Endothelial cell of umbilical vein (primary cell): ENCODE measurements at regions not wholly inside any gene's neighbourhood (a gene's known extent, or its start where the extent isn't known, plus 50 kb on each side); places are given as distances from the start of the nearest gene placed in this dataset.

Experiments used
- BruUV-seq: library from RNA; stranded (reverse); fragments of 400-500 nt; replicated peaks from 2 replicates; lab custom pipeline; 2021; lab: Mats Ljungman, UMichigan
- CTCF ChIA-PET: fragments of 300-600, 350-600 bp; sonication (Branson Sonifier 250); formaldehyde crosslinking; loops from one replicate; lab custom pipeline; 2021; ENCODE audit warnings: antibody characterized with exemption, inconsistent platforms; lab: Charles Lee
- POLR2A ChIA-PET: fragments of 300-600, 350-600 bp; sonication (Branson Sonifier 250); formaldehyde crosslinking; loops from one replicate; lab custom pipeline; 2021; ENCODE audit warnings: antibody characterized with exemption, inconsistent platforms; lab: Charles Lee
- DNase-seq: peaks from one replicate; pipeline ENCODE4 v3.0.0-alpha.2; 2011; ENCODE audit warnings: low read depth, low spot score
- FAIRE-seq: peaks from 2 replicates; lab custom pipeline; 2011; peaks lifted over from hg19 to GRCh38; lab: Jason Lieb, UNC
- H2AFZ ChIP-seq: 2 replicates; pipeline ENCODE4 v1.6.0; 2012; ENCODE audit warnings: low read depth, low read length, control low read depth, inconsistent platforms
- H3K27ac ChIP-seq: 2 replicates; pipeline ENCODE4 v1.5.1; 2011; ENCODE audit warnings: low read depth, mild to moderate bottlenecking, control low read depth, low read length, moderate library complexity; ENCODE audit not compliant: insufficient read depth
- H3K27me3 ChIP-seq, 2 experiments: 2 replicates each; pipeline versions ENCODE4 v1.6.0 to v1.6.1; 2011; ENCODE audit warnings: low read length in 2 of 2, mixed read lengths in 1 of 2; ENCODE audit not compliant: control insufficient read depth in 2 of 2, insufficient read depth in 2 of 2
- H3K36me3 ChIP-seq, 2 experiments: 2 replicates in 1 of 2; 3 replicates in 1 of 2; pipeline ENCODE4 v1.5.1; 2011; ENCODE audit warnings: low read length in 2 of 2, mild to moderate bottlenecking in 1 of 2, moderate library complexity in 1 of 2; ENCODE audit not compliant: control insufficient read depth in 2 of 2, insufficient read depth in 2 of 2; ENCODE audit errors: extremely low read depth in 1 of 2
- H3K4me1 ChIP-seq: 3 replicates; pipeline ENCODE4 v1.5.1; 2011; ENCODE audit warnings: mild to moderate bottlenecking, low read length; ENCODE audit not compliant: control insufficient read depth, insufficient read depth; ENCODE audit errors: extremely low read depth
- H3K4me2 ChIP-seq: 2 replicates; pipeline ENCODE4 v1.6.1; 2011; ENCODE audit warnings: low read length, control low read depth, mixed read lengths; ENCODE audit not compliant: insufficient read depth
- H3K4me3 ChIP-seq, 3 experiments: fragments of 200-600 bp in 1 of 3; sonication (generic), shearing (Covaris generic) in 1 of 3; replicated peaks in 1 of 3; 2 replicates each; pipeline ENCODE4 v1.5.1; 2011 to 2016; ENCODE audit warnings: control low read depth in 3 of 3, low read length in 3 of 3, mild to moderate bottlenecking in 2 of 3, inconsistent platforms in 1 of 3, low read depth in 1 of 3, moderate library complexity in 1 of 3; ENCODE audit not compliant: insufficient read depth in 1 of 3
- H3K79me2 ChIP-seq: 2 replicates; pipeline ENCODE4 v1.6.0; 2012; ENCODE audit warnings: low read length, inconsistent platforms; ENCODE audit not compliant: control insufficient read depth, insufficient read depth
- H3K9ac ChIP-seq: replicated peaks from 2 replicates; pipeline ENCODE3; 2011; ENCODE audit warnings: low read length, control low read depth; ENCODE audit not compliant: insufficient read depth; ENCODE audit errors: extremely low read depth
- H3K9me1 ChIP-seq: replicated peaks from 3 replicates; pipeline ENCODE4 v1.6.0; 2011; ENCODE audit warnings: mild to moderate bottlenecking, low read length; ENCODE audit not compliant: control insufficient read depth, insufficient read depth; ENCODE audit errors: extremely low read depth
- H3K9me3 ChIP-seq: replicated peaks from 2 replicates; pipeline ENCODE4 v1.5.1; 2012; ENCODE audit warnings: low read length, inconsistent platforms; ENCODE audit not compliant: control insufficient read depth, insufficient read depth
- H4K20me1 ChIP-seq: replicated peaks from 2 replicates; pipeline ENCODE3; 2011; ENCODE audit warnings: mild to moderate bottlenecking, low read length; ENCODE audit not compliant: control insufficient read depth, insufficient read depth; ENCODE audit errors: extremely low read depth
- CTCF ChIP-seq, 2 donors: IDR thresholded peaks; 1 replicate in 1 of 2; 2 replicates in 1 of 2; pipeline ENCODE4 v1.5.1; 2011; ENCODE audit warnings: low read length in 2 of 2, mild to moderate bottlenecking in 2 of 2, moderate library complexity in 2 of 2, control low read depth in 1 of 2, inconsistent platforms in 1 of 2, low read depth in 1 of 2; ENCODE audit not compliant: insufficient read depth in 1 of 2; ENCODE audit errors: extremely low read depth in 1 of 2
- EZH2 ChIP-seq: IDR thresholded peaks from 2 replicates; pipeline ENCODE4 v1.6.1; 2012; ENCODE audit warnings: borderline replicate concordance, low read depth, mild to moderate bottlenecking, moderate library complexity, low read length, inconsistent platforms; ENCODE audit not compliant: severe bottlenecking
- FOS ChIP-seq: IDR thresholded peaks from 2 replicates; pipeline ENCODE4 v1.6.1; 2011; ENCODE audit warnings: mild to moderate bottlenecking, low read length, moderate library complexity, borderline replicate concordance; ENCODE audit not compliant: insufficient read depth
- GATA2 ChIP-seq: IDR thresholded peaks from 2 replicates; pipeline ENCODE4 v1.7.0; 2011; ENCODE audit warnings: low read depth, mild to moderate bottlenecking, moderate library complexity, mixed read lengths, low read length; ENCODE audit not compliant: insufficient read length, insufficient read depth
- JUN ChIP-seq: IDR thresholded peaks from 2 replicates; pipeline ENCODE4 v1.6.1; 2011; ENCODE audit warnings: borderline replicate concordance, low read depth; ENCODE audit not compliant: insufficient read length, insufficient read depth
- MAX ChIP-seq: IDR thresholded peaks from 2 replicates; pipeline ENCODE4 v1.6.1; 2011; ENCODE audit not compliant: insufficient read depth, insufficient read length
- MYC ChIP-seq: IDR thresholded peaks from one replicate; pipeline ENCODE4 v1.6.1; 2011; ENCODE audit warnings: mild to moderate bottlenecking, low read depth, low read length
- POLR2A ChIP-seq: IDR thresholded peaks from 2 replicates; pipeline ENCODE4 v1.6.1; 2012; ENCODE audit warnings: low read depth, mild to moderate bottlenecking, control low read depth, low read length
- POLR2AphosphoS5 ChIP-seq: IDR thresholded peaks from 2 replicates; pipeline ENCODE4 v1.6.1; 2012; ENCODE audit warnings: low read depth, mild to moderate bottlenecking, control low read depth, low read length, moderate library complexity; ENCODE audit not compliant: insufficient read depth
- dilution Hi-C: fragments of 300-500 bp; cut with MboI; formaldehyde crosslinking; loops from one replicate; pipeline ENCODE4 v1.15.0; 2019; ENCODE audit warnings: low sequenced_read_pairs; ENCODE audit not compliant: extremely low pct_ligation_motif_present
- intact Hi-C: fragments of 100-400 bp; cut with micrococcal nuclease; formaldehyde crosslinking; loops from one replicate; pipeline ENCODE4 v1.10.0; 2022

- TF ChIP-seq EZH2: no peak
- no peak for TF ChIP-seq POLR2A
- no peak for TF ChIP-seq JUN
- no peak for TF ChIP-seq CTCF (IDR thresholded peaks at IDR 0.05; ENCODE audit: extremely low read depth in 1 of 2, insufficient read depth in 1 of 2, low read depth in 1 of 2, low read length in 2 of 2)
- no peak for TF ChIP-seq GATA2
- no peak for TF ChIP-seq MAX
- TF ChIP-seq FOS: no peak
- TF ChIP-seq MYC: no peak
- TF ChIP-seq POLR2AphosphoS5: no peak
- no peaks in the 10 kb centered on the region for H3K9me1 ChIP-seq
- no peaks in the 10 kb centered on the region for H3K36me3 ChIP-seq
- dilution Hi-C loops (no loop called here), intact Hi-C loops (no loop called here)
- POLR2A ChIA-PET: no interaction called here
- no peaks in the 10 kb centered on the region for H4K20me1 ChIP-seq
- no peak overlapping the region for H3K4me3 ChIP-seq
- FAIRE-seq (no peak), DNase-seq (no peak)
- H3K9ac ChIP-seq: no peak overlapping the region
- no peak overlapping the region for H2AFZ ChIP-seq
- no peaks in the 10 kb centered on the region for H3K9me3 ChIP-seq
- no peak overlapping the region for H3K27ac ChIP-seq
- H3K4me1 ChIP-seq: no peaks in the 10 kb centered on the region
- CTCF ChIA-PET: no interaction called here
- no TSS peak for BruUV-seq
- H3K27me3 ChIP-seq: no peaks in the 10 kb centered on the region
- no peak overlapping the region for H3K4me2 ChIP-seq
- H3K79me2 ChIP-seq: no peaks in the 10 kb centered on the region
These were observed 110.7 kb downstream of the EFNB2 start for GRCh38 chr13:106424805-106425204.
